Transverse colon (tissue), 4 donors: ENCODE measurements at regions not wholly inside any gene's neighbourhood (a gene's known extent, or its start where the extent isn't known, plus 50 kb on each side); places are given as distances from the start of the nearest gene placed in this dataset.

ENCODE experiments used
- DNase-seq: peaks from one replicate; pipeline ENCODE4 v3.0.0-alpha.2; 2019
- H3K27ac ChIP-seq, 4 donors: fragments of 200-600 bp; sonication (generic); 2 replicates each; pipeline ENCODE4 v1.5.1; 2016 to 2018; ENCODE audit warnings: inconsistent platforms in 4 of 4
- H3K27me3 ChIP-seq: fragments of 200-600 bp; sonication (generic); 2 replicates; pipeline ENCODE4 v1.5.1; 2017; ENCODE audit warnings: inconsistent platforms
- H3K36me3 ChIP-seq, 4 donors: fragments of 200-600 bp; sonication (generic); 2 replicates each; pipeline ENCODE4 v1.5.1; 2017 to 2019; ENCODE audit warnings: inconsistent platforms in 4 of 4
- H3K4me1 ChIP-seq, 4 donors: fragments of 200-600 bp; sonication (generic); 2 replicates each; pipeline ENCODE4 v1.5.1; 2017 to 2020; ENCODE audit warnings: inconsistent platforms in 4 of 4
- H3K4me3 ChIP-seq, 4 donors: fragments of 200-600 bp; sonication (generic); 1 replicate in 1 of 4; 2 replicates in 3 of 4; pipeline versions ENCODE4 v1.5.1 to v1.6.1; 2017 to 2019; ENCODE audit warnings: inconsistent platforms in 4 of 4
- H3K9me3 ChIP-seq, 2 donors: fragments of 200-600 bp; sonication (generic); 2 replicates each; pipeline ENCODE4 v1.5.1; 2017 to 2019; ENCODE audit warnings: inconsistent platforms in 2 of 2
- CTCF ChIP-seq, 5 experiments: fragments of 200-600 bp in 3 of 5; fragments of 450-650 bp in 2 of 5; sonication (generic) in 3 of 5; IDR thresholded peaks; 1 replicate in 2 of 5; 2 replicates in 3 of 5; pipeline ENCODE4 v1.5.1; 2016 to 2017; ENCODE audit warnings: antibody characterized with exemption in 5 of 5, inconsistent platforms in 3 of 5, mild to moderate bottlenecking in 2 of 5, moderate library complexity in 1 of 5
- EP300 ChIP-seq: sonication (generic); formaldehyde crosslinking; IDR thresholded peaks from one replicate; pipeline ENCODE4 v1.6.1; 2017; ENCODE audit warnings: antibody characterized with exemption, low read depth
- POLR2A ChIP-seq: fragments of 450-650 bp; IDR thresholded peaks from one replicate; pipeline ENCODE4 v1.6.1; 2016; ENCODE audit warnings: antibody characterized with exemption, mild to moderate bottlenecking, moderate library complexity
- POLR2AphosphoS5 ChIP-seq, 3 donors: sonication (generic); formaldehyde crosslinking; IDR thresholded peaks; one replicate each; pipeline ENCODE4 v1.6.1; 2016; ENCODE audit warnings: antibody characterized with exemption in 3 of 3
- WGBS, 2 donors: methylation state at CpG; one replicate each; pipeline ENCODE4 v1.1.5; 2018; ENCODE audit warnings: low coverage in 1 of 2; 5-methylcytosine and 5-hydroxymethylcytosine counted together
- in situ Hi-C, 4 donors: fragments of 200-750 bp; cut with MboI; loops; one replicate each; pipeline versions ENCODE4 v1.15.0 to v1.15.1; 2017; ENCODE audit warnings: low sequenced_read_pairs in 3 of 4, low pct_ligation_motif_present in 1 of 4, low pct_unique_long_range_greater_than_20kb in 1 of 4
- intact Hi-C: fragments of 100-400 bp; cut with DNase I; formaldehyde crosslinking; loops from one replicate; pipeline ENCODE4 v1.15.1; 2023; ENCODE audit warnings: low total_unique reads

- intact Hi-C loops, result no loop called here
- Histone ChIP-seq H3K27me3 (no peaks in the 10 kb centered on the region), H3K4me1 (no peaks in the 10 kb centered on the region), H3K4me3 (no peak overlapping the region), H3K36me3 (no peaks in the 10 kb centered on the region), H3K9me3 (no peaks in the 10 kb centered on the region), H3K27ac (no peak overlapping the region)
- TF ChIP-seq POLR2A (no peak), CTCF (IDR thresholded peaks at IDR 0.05) (no peak), POLR2AphosphoS5 (IDR thresholded peaks at IDR 0.05) (no peak), EP300 (no peak)
- no peak for DNase-seq
- 58 to 87% methylated on average over 3 to 5 of the region's 5 CpGs for WGBS, 2 donors
- in situ Hi-C loops, result no loop called here
Observed at GRCh38 chr6:6906570-6907213, 201.1 kb upstream of the RREB1 start.

GRCh38 chr6:6907286-6907685 lies 200.5 kb upstream of the RREB1 start:
- TF ChIP-seq POLR2A (no peak), EP300 (no peak), CTCF (IDR thresholded peaks at IDR 0.05) (no peak), POLR2AphosphoS5 (IDR thresholded peaks at IDR 0.05) (no peak)
- no peaks in the 10 kb centered on the region for H3K4me1 ChIP-seq
- DNase-seq, result no peak
- no peaks in the 10 kb centered on the region for H3K36me3 ChIP-seq
- H3K27me3 ChIP-seq, result no peaks in the 10 kb centered on the region
- WGBS, 2 donors, result 78 to 86% methylated on average over 3 to 4 of the region's 4 CpGs
- H3K4me3 ChIP-seq, result no peak overlapping the region
- no peak overlapping the region for H3K27ac ChIP-seq
- in situ Hi-C loops, result no loop called here
- intact Hi-C loops, result no loop called here
- no peaks in the 10 kb centered on the region for H3K9me3 ChIP-seq

GRCh38 chr6:6908121-6908520 lies 199.6 kb upstream of the RREB1 start:
- TF ChIP-seq CTCF (IDR thresholded peaks at IDR 0.05) (no peak), POLR2A (no peak), POLR2AphosphoS5 (IDR thresholded peaks at IDR 0.05) (no peak), EP300 (no peak)
- Histone ChIP-seq H3K27ac (no peak overlapping the region), H3K27me3 (no peaks in the 10 kb centered on the region), H3K9me3 (no peaks in the 10 kb centered on the region), H3K4me3 (no peak overlapping the region), H3K4me1 (peaks cover 0 to 2% (median 0%) of the 10 kb centered on the region in 4 donors), H3K36me3 (no peaks in the 10 kb centered on the region)
- DNase-seq, result no peak
- WGBS, 2 donors, result 85 to 100% methylated on average over 1 of the region's 1 CpG
- intact Hi-C loops (no loop called here), in situ Hi-C loops (no loop called here)

GRCh38 chr6:6909111-6909510 lies 198.7 kb upstream of the RREB1 start:
- WGBS, 2 donors, result 75 to 80% methylated on average over 6 to 9 of the region's 9 CpGs
- DNase-seq, result no peak
- Histone ChIP-seq H3K36me3 (no peaks in the 10 kb centered on the region), H3K27ac (no peak overlapping the region), H3K4me1 (peaks cover 0 to 6% (median 0%) of the 10 kb centered on the region in 4 donors), H3K9me3 (no peaks in the 10 kb centered on the region), H3K4me3 (no peak overlapping the region), H3K27me3 (no peaks in the 10 kb centered on the region)
- in situ Hi-C loops (no loop called here), intact Hi-C loops (no loop called here)
- TF ChIP-seq POLR2A, result no peak
- TF ChIP-seq CTCF (IDR thresholded peaks at IDR 0.05), result no peak
- TF ChIP-seq EP300, result no peak
- TF ChIP-seq POLR2AphosphoS5 (IDR thresholded peaks at IDR 0.05), result no peak
